ENCODE measurements at regions not wholly inside any gene's neighbourhood (a gene's known extent, or its start where the extent isn't known, plus 50 kb on each side); places are given as distances from the start of the nearest gene placed in this dataset.

GRCh38 chr9:12224449-12224848 lies 468.7 kb upstream of the TYRP1 start:
- TF ChIP-seq CTCF (IDR thresholded peaks at IDR 0.05; ENCODE audit: poor library complexity) (no peak), EZH2 (IDR thresholded peaks at IDR 0.05; ENCODE audit: borderline replicate concordance) (no peak), EZH2phosphoT487 (IDR thresholded peaks at IDR 0.05; ENCODE audit: low read depth, severe bottlenecking, unreplicated experiment) (no peak)

Measured in hepatocyte (in vitro differentiated cells).